CD4-positive, alpha-beta T cell (primary cell): ENCODE measurements at regions not wholly inside any gene's neighbourhood (a gene's known extent, or its start where the extent isn't known, plus 50 kb on each side); places are given as distances from the start of the nearest gene placed in this dataset.

Experiments
- ATAC-seq: fragments of 200-7000 bp; cut with Tn5 transposase; one replicate; pipeline ENCODE4 v1.10.0; 2022; ENCODE audit warnings: mild to moderate bottlenecking; ENCODE audit not compliant: poor library complexity
- CTCF ChIA-PET: fragments of 350-600 bp; sonication (Branson Sonifier 250); formaldehyde crosslinking; loops from one replicate; lab custom pipeline; 2021; ENCODE audit warnings: antibody characterized with exemption, inconsistent platforms; lab: Charles Lee
- POLR2A ChIA-PET: fragments of 350-600 bp; sonication (Branson Sonifier 250); formaldehyde crosslinking; loops from one replicate; lab custom pipeline; 2021; ENCODE audit warnings: antibody characterized with exemption, inconsistent platforms; lab: Charles Lee
- DNase-seq, 14 experiments: peaks; one replicate each; pipeline ENCODE4 v3.0.0-alpha.2; 2013 to 2020; ENCODE audit warnings: mixed read lengths in 2 of 14
- H3K27ac ChIP-seq, 2 donors: one replicate each; pipeline versions ENCODE4 v1.5.1 to v1.7.0; 2013; ENCODE audit warnings: low read length in 2 of 2, low read depth in 1 of 2, mild to moderate bottlenecking in 1 of 2
- H3K27me3 ChIP-seq, 2 experiments: 1 replicate in 1 of 2; 2 replicates in 1 of 2; pipeline versions ENCODE4 v1.6.1 to v1.7.0; 2013; ENCODE audit warnings: low read length in 2 of 2, control low read depth in 1 of 2, mild to moderate bottlenecking in 1 of 2, moderate library complexity in 1 of 2; ENCODE audit not compliant: insufficient read depth in 2 of 2, control insufficient read depth in 1 of 2
- H3K36me3 ChIP-seq: one replicate; pipeline ENCODE4 v1.6.1; 2013; ENCODE audit warnings: low read length, control low read depth; ENCODE audit not compliant: insufficient read depth
- H3K4me1 ChIP-seq: one replicate; pipeline ENCODE4 v1.6.1; 2013; ENCODE audit warnings: low read length, control low read depth; ENCODE audit not compliant: insufficient read depth
- H3K4me3 ChIP-seq: one replicate; pipeline ENCODE4 v1.5.1; 2013; ENCODE audit warnings: mild to moderate bottlenecking, low read length, moderate library complexity
- H3K9me3 ChIP-seq, 2 experiments: 1 replicate in 1 of 2; 2 replicates in 1 of 2; pipeline versions ENCODE4 v1.6.1 to v1.7.0; 2013; ENCODE audit warnings: low read length in 2 of 2, mild to moderate bottlenecking in 2 of 2, control low read depth in 1 of 2, moderate library complexity in 1 of 2; ENCODE audit not compliant: control insufficient read depth in 1 of 2, insufficient read depth in 1 of 2
- H3K27ac Mint-ChIP-seq: one replicate; pipeline ENCODE4 v1.8.0; 2020; ENCODE audit warnings: mixed read lengths
- H3K27me3 Mint-ChIP-seq: one replicate; pipeline ENCODE4 v1.8.0; 2021; ENCODE audit warnings: mixed read lengths
- H3K36me3 Mint-ChIP-seq: one replicate; pipeline ENCODE4 v1.8.0; 2021; ENCODE audit warnings: low read depth, mixed read lengths
- H3K4me1 Mint-ChIP-seq: one replicate; pipeline ENCODE4 v1.8.0; 2021; ENCODE audit warnings: low read depth, mixed read lengths
- H3K4me3 Mint-ChIP-seq: one replicate; pipeline ENCODE4 v1.8.0; 2020; ENCODE audit warnings: mild to moderate bottlenecking, mixed read lengths
- H3K9me3 Mint-ChIP-seq: one replicate; pipeline ENCODE4 v1.8.0; 2020; ENCODE audit warnings: mixed read lengths
- CTCF ChIP-seq: fragments of 200-600 bp; IDR thresholded peaks from one replicate; pipeline ENCODE4 v1.8.0; 2022; ENCODE audit warnings: antibody characterized with exemption, mild to moderate bottlenecking
- intact Hi-C, 2 experiments: fragments of 100-400 bp; cut with DNase I in 1 of 2; cut with micrococcal nuclease in 1 of 2; formaldehyde crosslinking; loops; one replicate each; pipeline versions ENCODE4 v1.15.1 to v1.9.0; 2023 to 2025; cut with DNase I, micrococcal nuclease

DNA sequence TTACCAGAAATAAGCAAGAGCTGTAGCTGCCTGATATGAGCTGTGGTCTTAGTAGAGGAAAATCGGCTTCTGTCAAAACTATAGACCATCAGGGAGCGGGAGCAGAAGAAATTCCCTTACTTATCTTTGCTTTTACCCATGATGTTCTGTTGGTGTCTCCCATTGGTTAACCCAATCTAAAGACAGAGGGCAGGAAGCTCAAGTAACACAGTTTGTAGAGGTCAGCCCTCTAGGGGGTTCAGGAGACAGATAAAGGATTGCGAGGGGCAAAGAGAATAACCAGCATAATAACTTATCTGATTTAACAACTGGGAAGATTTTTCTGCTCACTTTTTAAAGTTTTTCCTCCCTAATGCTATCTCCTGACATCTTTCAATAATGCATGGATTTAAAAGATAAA lies 142.4 kb downstream of the NTMT2 start:
- no peak for ATAC-seq
- H3K4me1 ChIP-seq: no peaks in the 10 kb centered on the region
- H3K9me3 ChIP-seq: no peaks in the 10 kb centered on the region
- DNase-seq: no peak
- Mint-ChIP-seq H3K9me3 (no peaks in the 10 kb centered on the region), H3K36me3 (no peaks in the 10 kb centered on the region), H3K4me3 (no peak overlapping the region), H3K27me3 (peaks cover 6% of the 10 kb centered on the region), H3K4me1 (no peaks in the 10 kb centered on the region), H3K27ac (no peak overlapping the region)
- intact Hi-C loops: no loop called here
- H3K27ac ChIP-seq: no peak overlapping the region
- H3K36me3 ChIP-seq: no peaks in the 10 kb centered on the region
- H3K4me3 ChIP-seq: no peak overlapping the region
- ChIA-PET CTCF (no interaction called here), POLR2A (no interaction called here)
- no peak for TF ChIP-seq CTCF
- H3K27me3 ChIP-seq: no peaks in the 10 kb centered on the region

DNA sequence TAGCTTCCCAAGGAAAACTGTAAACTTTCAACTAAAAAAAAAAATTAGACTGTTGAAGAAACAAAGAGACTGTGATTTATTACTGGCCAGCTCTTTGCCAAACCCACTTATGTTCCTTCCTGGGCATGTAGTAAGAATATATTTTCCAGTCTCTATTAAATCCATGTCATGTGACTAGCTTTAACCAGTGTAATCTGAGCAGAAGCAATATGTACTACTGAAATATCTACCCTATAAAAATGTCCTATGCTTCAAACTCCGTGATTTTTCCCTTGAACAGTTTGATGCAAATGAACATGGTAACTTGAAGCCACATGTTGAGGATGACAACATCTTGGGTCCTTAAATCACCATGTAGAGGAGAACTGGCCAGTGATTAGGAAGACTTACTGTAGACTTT lies 144.5 kb downstream of the NTMT2 start:
- no peak overlapping the region for H3K4me3 ChIP-seq
- Mint-ChIP-seq H3K9me3 (no peaks in the 10 kb centered on the region), H3K36me3 (no peaks in the 10 kb centered on the region), H3K27me3 (peaks cover 6% of the 10 kb centered on the region), H3K27ac (no peak overlapping the region), H3K4me3 (no peak overlapping the region), H3K4me1 (no peaks in the 10 kb centered on the region)
- DNase-seq (no peak), ATAC-seq (no peak)
- TF ChIP-seq CTCF: no peak
- H3K27ac ChIP-seq: no peak overlapping the region
- CTCF ChIA-PET: no interaction called here
- no peaks in the 10 kb centered on the region for H3K36me3 ChIP-seq
- H3K27me3 ChIP-seq: no peaks in the 10 kb centered on the region
- intact Hi-C loops: no loop called here
- no peaks in the 10 kb centered on the region for H3K9me3 ChIP-seq
- no peaks in the 10 kb centered on the region for H3K4me1 ChIP-seq
- POLR2A ChIA-PET: no interaction called here

DNA sequence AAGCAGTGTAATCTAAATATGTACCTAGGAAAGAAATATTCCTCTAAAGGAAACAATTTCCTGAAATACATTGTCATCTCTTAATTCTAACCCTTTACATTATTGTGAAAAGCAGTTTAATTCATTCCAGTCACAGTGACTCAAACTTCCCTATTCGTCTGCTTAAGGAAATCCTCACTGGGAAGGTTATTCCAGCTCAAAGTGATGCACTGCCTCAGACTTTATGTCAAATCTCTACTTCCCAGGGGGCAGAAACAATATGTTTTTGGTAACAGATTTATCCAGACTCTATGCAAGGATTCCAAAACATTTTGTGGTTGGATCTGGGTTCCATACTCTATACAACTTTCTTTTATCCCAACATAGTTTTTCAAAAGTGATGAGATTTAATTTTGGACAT lies 145.2 kb downstream of the NTMT2 start:
- Histone ChIP-seq H3K27me3 (no peaks in the 10 kb centered on the region), H3K9me3 (no peaks in the 10 kb centered on the region), H3K4me1 (no peaks in the 10 kb centered on the region), H3K36me3 (no peaks in the 10 kb centered on the region), H3K27ac (no peak overlapping the region), H3K4me3 (no peak overlapping the region)
- DNase-seq (no peak), ATAC-seq (no peak)
- CTCF ChIA-PET: no interaction called here
- H3K4me3 Mint-ChIP-seq: no peak overlapping the region
- POLR2A ChIA-PET: no interaction called here
- H3K27me3 Mint-ChIP-seq: peaks cover 6% of the 10 kb centered on the region
- no peaks in the 10 kb centered on the region for H3K36me3 Mint-ChIP-seq
- H3K9me3 Mint-ChIP-seq: no peaks in the 10 kb centered on the region
- no peak for TF ChIP-seq CTCF
- no peak overlapping the region for H3K27ac Mint-ChIP-seq
- H3K4me1 Mint-ChIP-seq: no peaks in the 10 kb centered on the region
- intact Hi-C loops: no loop called here
